ENCODE measurements at regions not wholly inside any gene's neighbourhood (a gene's known extent, or its start where the extent isn't known, plus 50 kb on each side); places are given as distances from the start of the nearest gene placed in this dataset.
"Not testable (repeated sequence)": the region's sequence is repeated elsewhere in the genome, so short reads cannot be mapped to it uniquely, and the experiment has no call there.

DNA sequence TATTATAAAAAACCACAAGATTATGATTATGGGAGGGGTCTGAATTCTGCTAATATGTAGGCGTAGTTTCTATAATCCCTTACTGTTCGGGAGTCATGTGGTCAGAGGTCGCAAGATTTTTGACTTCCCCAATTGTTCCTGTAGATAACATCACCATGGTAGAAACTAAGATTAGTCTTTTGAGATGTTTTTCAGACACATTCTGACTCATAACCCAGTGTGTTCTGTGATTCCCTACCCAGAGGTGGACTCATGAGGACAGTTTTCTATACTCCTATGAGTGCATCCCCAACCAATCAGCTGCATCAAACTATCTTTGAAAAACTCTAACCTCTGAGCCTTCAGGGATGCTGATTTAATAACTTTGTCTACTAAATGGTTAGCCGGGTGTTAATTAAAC is 175.5 kb downstream of the RFPL4B start:
- DNase-seq (ENCODE audit: extremely low spot score, unreplicated experiment) = no peak
- Mint-ChIP-seq H3K9me3 (ENCODE audit: unreplicated experiment) (no peaks in the 10 kb centered on the region), H3K4me3 (ENCODE audit: unreplicated experiment) (no peak overlapping the region), H3K4me1 (ENCODE audit: unreplicated experiment) (no peaks in the 10 kb centered on the region), H3K36me3 (ENCODE audit: unreplicated experiment) (no peaks in the 10 kb centered on the region), H3K27ac (ENCODE audit: unreplicated experiment) (no peak overlapping the region), H3K27me3 (ENCODE audit: unreplicated experiment) (no peaks in the 10 kb centered on the region)
- TF ChIP-seq, protein P1, sequence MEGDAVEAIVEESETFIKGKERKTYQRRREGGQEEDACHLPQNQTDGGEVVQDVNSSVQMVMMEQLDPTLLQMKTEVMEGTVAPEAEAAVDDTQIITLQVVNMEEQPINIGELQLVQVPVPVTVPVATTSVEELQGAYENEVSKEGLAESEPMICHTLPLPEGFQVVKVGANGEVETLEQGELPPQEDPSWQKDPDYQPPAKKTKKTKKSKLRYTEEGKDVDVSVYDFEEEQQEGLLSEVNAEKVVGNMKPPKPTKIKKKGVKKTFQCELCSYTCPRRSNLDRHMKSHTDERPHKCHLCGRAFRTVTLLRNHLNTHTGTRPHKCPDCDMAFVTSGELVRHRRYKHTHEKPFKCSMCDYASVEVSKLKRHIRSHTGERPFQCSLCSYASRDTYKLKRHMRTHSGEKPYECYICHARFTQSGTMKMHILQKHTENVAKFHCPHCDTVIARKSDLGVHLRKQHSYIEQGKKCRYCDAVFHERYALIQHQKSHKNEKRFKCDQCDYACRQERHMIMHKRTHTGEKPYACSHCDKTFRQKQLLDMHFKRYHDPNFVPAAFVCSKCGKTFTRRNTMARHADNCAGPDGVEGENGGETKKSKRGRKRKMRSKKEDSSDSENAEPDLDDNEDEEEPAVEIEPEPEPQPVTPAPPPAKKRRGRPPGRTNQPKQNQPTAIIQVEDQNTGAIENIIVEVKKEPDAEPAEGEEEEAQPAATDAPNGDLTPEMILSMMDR (IDR thresholded peaks at IDR 0.05) = no peak

- no peak for DNase-seq (ENCODE audit: extremely low spot score, unreplicated experiment)
- H3K4me1 Mint-ChIP-seq (ENCODE audit: unreplicated experiment) = no peaks in the 10 kb centered on the region
- H3K36me3 Mint-ChIP-seq (ENCODE audit: unreplicated experiment) = no peaks in the 10 kb centered on the region
- H3K27me3 Mint-ChIP-seq (ENCODE audit: unreplicated experiment) = no peaks in the 10 kb centered on the region
- TF ChIP-seq, protein P1 (IDR thresholded peaks at IDR 0.05) = no peak
- H3K4me3 Mint-ChIP-seq (ENCODE audit: unreplicated experiment) = no peak overlapping the region
- H3K27ac Mint-ChIP-seq (ENCODE audit: unreplicated experiment) = no peak overlapping the region
- H3K9me3 Mint-ChIP-seq (ENCODE audit: unreplicated experiment) = no peaks in the 10 kb centered on the region
These were observed 176.9 kb downstream of the RFPL4B start for GRCh38 chr6:112524071-112524470.

- no peak overlapping the region for H3K27ac Mint-ChIP-seq (ENCODE audit: unreplicated experiment)
- H3K9me3 Mint-ChIP-seq (ENCODE audit: unreplicated experiment) = no peaks in the 10 kb centered on the region
- no peak overlapping the region for H3K4me3 Mint-ChIP-seq (ENCODE audit: unreplicated experiment)
- TF ChIP-seq, protein P1 (IDR thresholded peaks at IDR 0.05) = no peak
- H3K27me3 Mint-ChIP-seq (ENCODE audit: unreplicated experiment) = no peaks in the 10 kb centered on the region
- H3K36me3 Mint-ChIP-seq (ENCODE audit: unreplicated experiment) = no peaks in the 10 kb centered on the region
- no peak for DNase-seq (ENCODE audit: extremely low spot score, unreplicated experiment)
- H3K4me1 Mint-ChIP-seq (ENCODE audit: unreplicated experiment) = no peaks in the 10 kb centered on the region
These were observed 178.6 kb downstream of the RFPL4B start for GRCh38 chr6:112525749-112526148.

DNA sequence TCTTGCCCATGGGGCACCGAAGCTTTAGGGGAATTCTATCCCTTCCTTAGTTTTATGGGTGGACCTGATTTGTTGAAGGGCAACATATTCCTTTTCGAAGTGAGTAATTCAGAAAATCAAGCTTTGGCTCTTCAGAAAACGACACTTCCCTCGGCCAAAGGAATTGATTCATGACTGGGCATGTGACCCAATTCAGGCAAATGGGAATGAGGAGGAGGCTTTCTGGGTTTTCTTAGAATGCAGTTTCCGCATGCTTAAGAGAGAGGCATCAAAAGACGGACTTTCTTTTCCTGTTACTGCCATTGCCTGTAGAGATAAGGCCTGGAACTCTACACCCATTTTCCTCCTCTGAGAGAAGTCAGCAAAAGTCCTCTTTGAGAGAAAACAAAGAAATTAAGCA is 179.5 kb downstream of the RFPL4B start:
- no peak overlapping the region for H3K27ac Mint-ChIP-seq (ENCODE audit: unreplicated experiment)
- H3K4me1 Mint-ChIP-seq (ENCODE audit: unreplicated experiment) = no peaks in the 10 kb centered on the region
- DNase-seq (ENCODE audit: extremely low spot score, unreplicated experiment) = no peak
- H3K4me3 Mint-ChIP-seq (ENCODE audit: unreplicated experiment) = no peak overlapping the region
- H3K9me3 Mint-ChIP-seq (ENCODE audit: unreplicated experiment) = no peaks in the 10 kb centered on the region
- H3K27me3 Mint-ChIP-seq (ENCODE audit: unreplicated experiment) = no peaks in the 10 kb centered on the region
- no peaks in the 10 kb centered on the region for H3K36me3 Mint-ChIP-seq (ENCODE audit: unreplicated experiment)
- TF ChIP-seq, protein P1 (IDR thresholded peaks at IDR 0.05) = no peak

DNA sequence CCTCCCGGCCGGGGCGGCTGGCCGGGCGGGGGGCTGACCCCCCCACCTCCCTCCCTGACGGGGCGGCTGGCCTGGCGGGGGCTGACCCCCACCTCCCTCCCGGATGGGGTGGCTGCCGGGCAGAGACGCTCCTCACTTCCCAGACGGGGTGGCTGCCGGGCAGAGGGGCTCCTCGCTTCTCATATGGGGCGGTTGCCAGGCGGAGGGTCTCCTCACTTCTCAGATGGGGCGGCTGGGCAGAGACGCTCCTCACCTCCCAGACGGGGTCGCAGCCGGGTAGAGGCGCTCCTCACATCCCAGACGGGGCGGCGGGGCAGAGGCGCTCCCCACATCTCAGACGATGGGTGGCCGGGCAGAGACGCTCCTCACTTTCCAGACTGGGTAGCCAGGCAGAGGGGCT is 181.2 kb downstream of the RFPL4B start:
- not testable (repeated sequence) for H3K27ac Mint-ChIP-seq (ENCODE audit: unreplicated experiment); DNase-seq (ENCODE audit: extremely low spot score, unreplicated experiment); H3K4me3 Mint-ChIP-seq (ENCODE audit: unreplicated experiment); H3K4me1 Mint-ChIP-seq (ENCODE audit: unreplicated experiment); H3K36me3 Mint-ChIP-seq (ENCODE audit: unreplicated experiment); H3K27me3 Mint-ChIP-seq (ENCODE audit: unreplicated experiment); H3K9me3 Mint-ChIP-seq (ENCODE audit: unreplicated experiment)

DNA sequence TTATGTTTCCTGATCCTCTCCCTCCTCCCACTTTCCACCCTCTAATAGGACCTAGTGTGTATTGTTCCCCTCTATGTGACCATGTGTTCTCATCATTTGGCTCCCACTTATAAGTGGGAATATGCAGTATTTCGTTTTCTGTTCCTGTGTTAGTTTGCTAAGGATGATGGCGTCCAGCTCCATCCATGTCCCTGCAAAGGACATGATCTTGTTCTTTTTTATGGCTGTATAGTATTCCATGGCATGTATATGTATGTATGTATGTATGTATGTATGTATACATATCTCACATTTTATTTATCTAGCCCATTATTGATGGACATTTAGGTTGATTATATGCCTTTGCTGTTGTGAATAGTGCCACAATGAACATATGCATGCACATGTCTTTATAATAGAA is 188.7 kb downstream of the RFPL4B start:
- no peak for DNase-seq (ENCODE audit: extremely low spot score, unreplicated experiment)
- no peak overlapping the region for H3K4me3 Mint-ChIP-seq (ENCODE audit: unreplicated experiment)
- TF ChIP-seq, protein P1 (IDR thresholded peaks at IDR 0.05) = no peak
- H3K9me3 Mint-ChIP-seq (ENCODE audit: unreplicated experiment) = peaks cover 7% of the 10 kb centered on the region
- no peaks in the 10 kb centered on the region for H3K27me3 Mint-ChIP-seq (ENCODE audit: unreplicated experiment)
- no peak overlapping the region for H3K27ac Mint-ChIP-seq (ENCODE audit: unreplicated experiment)
- peaks cover 8% of the 10 kb centered on the region for H3K4me1 Mint-ChIP-seq (ENCODE audit: unreplicated experiment)
- no peaks in the 10 kb centered on the region for H3K36me3 Mint-ChIP-seq (ENCODE audit: unreplicated experiment)

All from osteocyte (in vitro differentiated cells).